Effector memory CD4-positive, alpha-beta T cell (primary cell): ENCODE measurements at regions not wholly inside any gene's neighbourhood (a gene's known extent, or its start where the extent isn't known, plus 50 kb on each side); places are given as distances from the start of the nearest gene placed in this dataset.
"Not testable (repeated sequence)": the region's sequence is repeated elsewhere in the genome, so short reads cannot be mapped to it uniquely, and the experiment has no call there.

ENCODE experiments used
- DNase-seq, 3 donors: peaks; one replicate each; pipeline ENCODE4 v3.0.0-alpha.2; 2020
- H3K27ac ChIP-seq: 2 replicates; pipeline ENCODE4 v1.7.0; 2013; ENCODE audit warnings: mild to moderate bottlenecking, low read length, moderate library complexity; ENCODE audit not compliant: insufficient read depth, poor library complexity, severe bottlenecking
- H3K27me3 ChIP-seq: replicated peaks from 2 replicates; pipeline ENCODE4 v1.7.0; 2013; ENCODE audit warnings: mild to moderate bottlenecking, low read length; ENCODE audit not compliant: insufficient read depth, control insufficient read depth, poor library complexity, severe bottlenecking
- H3K36me3 ChIP-seq: 2 replicates; pipeline ENCODE4 v1.7.0; 2013; ENCODE audit warnings: mild to moderate bottlenecking, low read length, moderate library complexity; ENCODE audit not compliant: control insufficient read depth, insufficient read depth
- H3K4me1 ChIP-seq: 2 replicates; pipeline ENCODE4 v1.7.0; 2013; ENCODE audit warnings: low read length, mild to moderate bottlenecking; ENCODE audit not compliant: control insufficient read depth, insufficient read depth, poor library complexity, severe bottlenecking
- H3K4me3 ChIP-seq: 2 replicates; pipeline ENCODE4 v1.7.0; 2013; ENCODE audit warnings: low read length, low read depth, mild to moderate bottlenecking; ENCODE audit not compliant: insufficient read depth, poor library complexity, severe bottlenecking
- H3K9me3 ChIP-seq: 2 replicates; pipeline ENCODE4 v1.7.0; 2013; ENCODE audit warnings: mild to moderate bottlenecking, low read length, moderate library complexity; ENCODE audit not compliant: control insufficient read depth

DNA sequence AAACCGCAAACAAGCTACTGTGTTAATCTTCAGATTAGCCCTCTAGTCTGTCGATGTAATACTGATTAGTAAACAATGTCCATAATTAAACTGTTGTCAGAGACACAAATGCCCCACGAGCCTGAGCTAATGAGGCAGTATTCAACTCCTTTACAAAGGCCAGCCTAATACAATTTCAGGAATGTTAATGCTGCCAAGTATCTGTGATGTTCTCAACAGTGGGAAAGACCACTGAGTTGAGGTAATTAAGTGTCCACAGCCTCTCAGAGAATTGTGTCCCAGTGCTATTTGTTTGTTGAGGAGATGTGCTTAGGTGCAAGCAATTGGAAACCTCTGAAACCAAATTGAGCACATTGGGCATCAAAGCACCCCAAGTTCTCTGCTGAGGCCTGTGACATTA lies 139.4 kb upstream of the CDKN3 start:
- Histone ChIP-seq H3K36me3 (no peaks in the 10 kb centered on the region), H3K4me3 (no peak overlapping the region), H3K4me1 (no peaks in the 10 kb centered on the region), H3K27ac (no peak overlapping the region), H3K27me3 (no peaks in the 10 kb centered on the region), H3K9me3 (no peaks in the 10 kb centered on the region)
- no peak for DNase-seq

DNA sequence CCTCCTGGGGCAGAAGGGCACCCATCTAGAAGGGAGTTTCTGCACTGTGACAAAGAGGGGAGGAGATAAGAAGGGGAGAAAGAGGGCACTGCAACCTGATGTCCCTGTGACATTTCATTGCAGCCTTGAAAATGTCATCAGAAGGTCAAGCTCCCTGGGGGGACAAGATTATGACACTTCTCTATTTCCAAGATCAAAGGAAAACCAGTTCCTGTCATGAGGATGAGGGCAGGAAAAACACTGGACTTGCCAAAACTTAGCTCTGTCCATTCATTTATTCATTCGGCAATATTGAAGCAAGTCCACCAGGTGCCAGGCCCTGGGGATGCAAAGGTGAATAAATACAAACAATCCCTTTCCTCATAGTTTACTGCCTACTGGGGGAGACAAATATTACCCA lies 138.4 kb upstream of the CDKN3 start:
- Histone ChIP-seq H3K4me3 (no peak overlapping the region), H3K36me3 (no peaks in the 10 kb centered on the region), H3K27me3 (no peaks in the 10 kb centered on the region), H3K9me3 (no peaks in the 10 kb centered on the region), H3K4me1 (no peaks in the 10 kb centered on the region), H3K27ac (no peak overlapping the region)
- DNase-seq: no peak

DNA sequence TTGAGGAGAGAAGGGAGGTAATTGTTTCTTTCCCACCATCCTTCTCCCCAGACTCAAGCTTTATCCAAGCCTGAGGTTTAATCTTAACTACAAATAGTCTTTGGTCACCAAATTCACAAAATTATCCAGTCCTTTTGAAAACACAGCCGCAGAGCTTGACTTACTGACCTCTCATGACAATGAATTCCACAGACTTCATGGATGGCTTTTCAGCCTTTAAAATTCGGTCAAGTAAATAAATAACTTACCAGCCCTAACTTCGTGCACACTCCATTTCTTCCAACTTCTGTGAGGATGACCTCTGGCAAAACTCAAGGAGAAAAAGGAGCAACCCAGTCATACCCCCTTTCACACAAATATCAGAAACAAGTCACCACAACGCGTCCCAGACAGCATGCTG lies 137.0 kb upstream of the CDKN3 start:
- H3K27ac ChIP-seq: no peak overlapping the region
- no peak for DNase-seq
- H3K9me3 ChIP-seq: no peaks in the 10 kb centered on the region
- H3K27me3 ChIP-seq: no peaks in the 10 kb centered on the region
- no peak overlapping the region for H3K4me3 ChIP-seq
- H3K36me3 ChIP-seq: no peaks in the 10 kb centered on the region
- H3K4me1 ChIP-seq: no peaks in the 10 kb centered on the region

DNA sequence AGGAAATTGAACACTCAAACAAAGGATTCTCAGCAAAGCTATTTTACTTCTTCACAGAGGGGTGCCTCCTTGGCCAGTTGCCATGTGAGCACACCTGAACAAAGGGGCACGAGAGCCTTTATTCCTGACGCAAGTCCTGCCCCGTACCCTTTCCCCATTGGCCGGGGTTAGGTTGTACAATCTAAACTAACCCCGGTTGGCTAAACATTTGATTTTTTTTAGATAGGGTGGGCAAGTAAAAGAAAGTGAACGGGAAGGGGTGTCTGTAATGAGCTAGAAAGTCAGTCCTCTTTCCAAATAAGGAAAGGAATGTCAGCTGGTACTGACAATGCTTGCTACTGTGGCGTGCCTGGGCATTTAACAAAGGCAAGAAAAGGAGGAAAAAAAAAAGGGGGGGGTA lies 135.5 kb upstream of the CDKN3 start:
- Histone ChIP-seq H3K9me3 (no peaks in the 10 kb centered on the region), H3K27ac (no peak overlapping the region), H3K27me3 (no peaks in the 10 kb centered on the region), H3K4me3 (no peak overlapping the region), H3K4me1 (no peaks in the 10 kb centered on the region), H3K36me3 (no peaks in the 10 kb centered on the region)
- DNase-seq: no peak

DNA sequence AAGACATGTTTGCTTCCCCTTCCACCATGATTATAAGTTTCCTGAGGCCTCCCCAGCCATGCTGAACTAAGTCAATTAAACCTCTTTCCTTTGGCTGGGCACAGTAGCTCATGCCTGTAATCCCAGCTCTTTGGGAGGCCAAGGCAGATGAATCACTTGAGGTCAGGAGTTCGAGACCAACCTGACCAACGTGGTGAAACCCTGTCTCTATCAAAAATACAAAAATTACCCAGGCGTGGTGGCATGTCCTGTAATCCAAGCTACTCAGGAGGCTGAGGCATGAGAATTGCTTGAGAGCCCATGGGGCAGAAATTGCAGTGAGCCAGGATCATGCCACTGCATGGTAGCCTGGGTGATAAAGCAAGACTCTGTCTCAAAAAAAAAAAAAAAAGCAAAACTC lies 130.2 kb upstream of the CDKN3 start:
- H3K4me1 ChIP-seq, DNase-seq, H3K9me3 ChIP-seq, H3K36me3 ChIP-seq, H3K4me3 ChIP-seq, H3K27me3 ChIP-seq, H3K27ac ChIP-seq: not testable (repeated sequence)

DNA sequence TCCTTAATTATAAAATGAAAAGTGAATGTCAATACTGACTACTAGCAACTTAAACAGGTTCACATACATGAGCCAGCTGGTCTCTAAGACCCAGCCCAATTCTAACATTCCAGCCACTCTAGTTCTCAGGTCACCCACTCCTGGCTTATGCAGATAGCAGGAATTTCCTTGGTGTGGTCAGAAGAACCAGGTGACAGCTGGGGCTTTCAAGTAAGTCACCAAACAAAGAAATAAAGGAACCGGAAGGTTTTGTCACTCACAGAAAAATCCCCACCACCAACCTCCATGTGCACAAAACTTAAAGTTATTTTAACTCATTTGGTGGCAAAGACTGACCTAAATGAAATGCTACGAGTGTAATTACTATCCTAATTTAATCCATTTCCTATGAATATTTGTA lies 129.6 kb upstream of the CDKN3 start:
- Histone ChIP-seq H3K36me3 (no peaks in the 10 kb centered on the region), H3K4me3 (no peak overlapping the region), H3K27ac (no peak overlapping the region), H3K4me1 (no peaks in the 10 kb centered on the region), H3K27me3 (no peaks in the 10 kb centered on the region), H3K9me3 (no peaks in the 10 kb centered on the region)
- no peak for DNase-seq

DNA sequence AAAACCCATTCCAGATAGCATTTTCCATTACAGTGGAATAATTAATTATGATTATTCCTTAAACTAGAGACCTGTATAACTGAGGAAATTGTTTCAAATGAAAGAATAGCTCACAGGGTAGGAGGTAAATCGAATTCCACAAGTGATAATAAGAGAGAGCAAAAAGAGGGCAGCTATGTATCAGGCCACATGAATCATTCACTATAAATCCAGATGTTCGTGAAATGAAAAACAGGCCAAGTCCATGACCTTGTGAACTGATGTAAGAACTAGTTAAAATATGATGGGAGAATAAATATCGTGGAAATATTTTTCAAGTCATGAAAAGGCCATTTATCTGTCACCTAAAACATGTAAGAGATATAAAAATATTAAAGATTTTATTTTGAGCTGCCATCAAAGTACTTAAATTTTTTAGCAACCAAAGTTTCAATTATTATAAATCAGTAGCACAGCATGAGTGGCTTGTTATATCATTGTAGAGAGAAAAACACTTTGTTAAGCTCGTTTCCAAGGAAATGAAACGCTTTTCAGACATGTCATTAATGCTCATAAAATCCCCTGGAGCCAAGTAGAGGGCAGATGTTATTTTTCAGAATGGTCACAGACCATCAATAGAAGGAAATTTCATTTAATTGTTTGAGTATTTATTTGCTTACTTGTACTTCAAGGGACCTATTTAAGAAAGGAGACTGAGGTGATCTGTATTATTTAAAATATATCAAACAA lies 120.6 kb upstream of the CDKN3 start:
- Histone ChIP-seq H3K4me3 (no peak overlapping the region), H3K27ac (no peak overlapping the region), H3K9me3 (no peaks in the 10 kb centered on the region), H3K4me1 (no peaks in the 10 kb centered on the region), H3K36me3 (no peaks in the 10 kb centered on the region), H3K27me3 (no peaks in the 10 kb centered on the region)
- DNase-seq: no peak

DNA sequence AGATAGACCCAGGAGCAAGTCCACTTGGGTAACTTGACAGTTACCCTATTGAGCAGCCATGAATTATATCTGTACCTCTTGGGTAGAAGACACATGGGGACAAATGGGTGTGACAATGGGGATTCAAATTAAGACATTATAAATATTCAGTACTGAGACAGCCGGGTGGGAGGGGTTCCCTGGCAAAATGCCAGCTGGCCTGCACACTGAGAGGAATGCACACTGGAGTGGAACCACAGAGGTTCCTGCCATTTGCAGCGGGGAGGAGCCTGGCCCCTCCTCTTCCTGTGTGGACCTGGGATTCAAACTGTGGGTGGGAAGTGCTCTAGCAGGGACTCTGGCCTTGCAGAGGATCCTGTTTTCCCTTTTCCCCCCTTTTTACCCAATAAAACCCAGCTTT lies 118.7 kb upstream of the CDKN3 start:
- Histone ChIP-seq H3K27me3 (no peaks in the 10 kb centered on the region), H3K4me1 (no peaks in the 10 kb centered on the region), H3K9me3 (no peaks in the 10 kb centered on the region), H3K27ac (no peak overlapping the region), H3K4me3 (no peak overlapping the region), H3K36me3 (no peaks in the 10 kb centered on the region)
- no peak for DNase-seq

DNA sequence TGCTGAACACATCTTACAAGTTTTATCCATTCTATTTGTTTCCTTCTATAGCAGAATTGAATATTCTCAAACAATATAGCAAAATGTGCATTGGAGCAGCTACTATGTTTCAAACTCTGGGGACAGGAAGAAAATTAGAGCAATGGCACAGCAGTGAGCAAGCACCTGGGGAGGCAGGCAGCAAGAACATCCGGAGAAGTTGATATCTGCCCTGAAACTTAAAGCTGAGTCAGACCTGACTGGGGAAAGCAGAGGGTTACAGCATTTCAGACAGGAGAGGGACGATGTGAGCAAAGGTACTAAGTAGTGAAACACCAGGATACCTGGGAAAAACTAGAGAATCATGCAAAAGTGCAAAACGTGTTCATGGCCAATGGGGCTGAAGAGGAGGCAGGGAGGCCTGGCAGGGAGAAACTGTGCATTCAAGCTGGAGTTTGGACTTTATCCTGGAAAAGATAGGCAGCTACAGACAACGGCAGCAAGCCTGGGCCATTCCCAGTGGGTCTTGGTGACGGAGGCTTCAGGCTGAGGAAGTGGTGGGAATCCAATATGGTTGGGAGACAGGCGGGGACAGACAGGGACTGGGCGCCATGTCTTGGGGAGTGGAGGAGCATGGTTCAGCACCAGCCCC lies 118.0 kb upstream of the CDKN3 start:
- Histone ChIP-seq H3K27ac (no peak overlapping the region), H3K4me1 (no peaks in the 10 kb centered on the region), H3K9me3 (no peaks in the 10 kb centered on the region), H3K4me3 (no peak overlapping the region), H3K36me3 (no peaks in the 10 kb centered on the region), H3K27me3 (no peaks in the 10 kb centered on the region)
- DNase-seq: no peak

DNA sequence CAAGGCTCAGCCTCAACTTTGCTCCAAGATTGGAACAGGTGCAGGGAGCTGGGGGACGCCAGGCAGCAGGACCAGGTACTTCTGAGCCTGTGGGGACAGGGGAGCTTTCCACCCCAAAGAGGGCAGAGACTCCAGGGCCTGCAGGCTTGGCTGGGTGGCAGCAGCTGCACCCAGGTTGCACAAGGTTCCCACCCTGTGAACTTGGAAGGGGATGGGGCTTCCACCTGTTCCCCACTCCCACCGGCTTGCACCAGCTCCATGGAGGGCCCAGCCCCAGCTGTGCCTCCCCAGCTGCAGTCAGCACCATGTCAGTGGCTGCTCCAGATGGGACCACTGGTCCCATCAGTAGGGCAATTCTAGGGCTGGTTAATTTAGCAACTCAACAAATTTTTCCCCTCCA lies 114.0 kb upstream of the CDKN3 start:
- H3K27me3 ChIP-seq: no peaks in the 10 kb centered on the region
- no peak overlapping the region for H3K4me3 ChIP-seq
- no peak for DNase-seq
- H3K4me1 ChIP-seq: no peaks in the 10 kb centered on the region
- no peaks in the 10 kb centered on the region for H3K36me3 ChIP-seq
- H3K27ac ChIP-seq: no peak overlapping the region
- no peaks in the 10 kb centered on the region for H3K9me3 ChIP-seq
